Peyer's patch (tissue), 4 donors: ENCODE measurements at regions not wholly inside any gene's neighbourhood (a gene's known extent, or its start where the extent isn't known, plus 50 kb on each side); places are given as distances from the start of the nearest gene placed in this dataset.
"Not testable (repeated sequence)": the region's sequence is repeated elsewhere in the genome, so short reads cannot be mapped to it uniquely, and the experiment has no call there.

Source experiments
- DNase-seq, 3 donors: peaks; one replicate each; pipeline ENCODE4 v3.0.0-alpha.2; 2017 to 2019
- H3K27ac ChIP-seq, 4 donors: fragments of 200-600 bp; sonication (generic); one replicate each; pipeline ENCODE4 v1.5.1; 2016 to 2019
- H3K27me3 ChIP-seq, 2 donors: fragments of 200-600 bp; sonication (generic); one replicate each; pipeline ENCODE4 v1.5.1; 2019
- H3K36me3 ChIP-seq, 3 donors: fragments of 200-600 bp; sonication (generic); one replicate each; pipeline ENCODE4 v1.5.1; 2016 to 2019
- H3K4me1 ChIP-seq, 4 donors: fragments of 200-600 bp; sonication (generic); one replicate each; pipeline ENCODE4 v1.5.1; 2016 to 2019
- H3K4me3 ChIP-seq, 4 donors: fragments of 200-600 bp; sonication (generic); 1 replicate in 3 of 4; 2 replicates in 1 of 4; pipeline ENCODE4 v1.5.1; 2016 to 2019; ENCODE audit warnings: mild to moderate bottlenecking in 1 of 4
- H3K9me3 ChIP-seq, 4 donors: fragments of 200-600 bp; sonication (generic); one replicate each; pipeline ENCODE4 v1.5.1; 2016 to 2019; ENCODE audit warnings: mild to moderate bottlenecking in 1 of 4
- POLR2A ChIP-seq, 2 donors: fragments of 450-650 bp; IDR thresholded peaks; one replicate each; pipeline ENCODE4 v1.5.1; 2017; ENCODE audit warnings: antibody characterized with exemption in 2 of 2, mild to moderate bottlenecking in 2 of 2, moderate library complexity in 2 of 2
- TF ChIP-seq, protein P1 (sequence below), 6 experiments: fragments of 450-650 bp in 4 of 6; fragments of 200-600 bp in 2 of 6; sonication (generic) in 1 of 6; IDR thresholded peaks; one replicate each; pipeline ENCODE4 v1.5.1; 2017 to 2019; ENCODE audit warnings: antibody characterized with exemption in 6 of 6, mild to moderate bottlenecking in 3 of 6, moderate library complexity in 1 of 6

DNA sequence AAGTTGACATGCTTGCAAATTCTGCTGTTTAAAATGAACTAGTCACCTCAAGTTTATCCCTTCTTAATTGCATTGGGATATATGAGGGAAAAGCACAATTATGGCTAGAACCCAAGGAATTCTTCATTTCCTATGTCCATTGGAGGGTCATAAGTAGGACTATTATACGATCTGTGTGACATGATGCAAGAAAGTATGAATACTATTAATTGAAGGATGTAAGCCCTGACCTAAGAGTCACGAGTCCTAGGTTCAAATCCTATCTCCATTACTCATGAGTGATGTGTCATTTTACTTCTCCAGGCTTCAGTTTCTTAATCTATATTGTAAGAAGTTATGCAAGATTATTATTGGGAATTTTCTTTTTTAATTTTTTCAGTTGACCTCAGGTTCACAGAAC lies 542.9 kb upstream of the GRIA3 start:
- TF ChIP-seq, protein P1, sequence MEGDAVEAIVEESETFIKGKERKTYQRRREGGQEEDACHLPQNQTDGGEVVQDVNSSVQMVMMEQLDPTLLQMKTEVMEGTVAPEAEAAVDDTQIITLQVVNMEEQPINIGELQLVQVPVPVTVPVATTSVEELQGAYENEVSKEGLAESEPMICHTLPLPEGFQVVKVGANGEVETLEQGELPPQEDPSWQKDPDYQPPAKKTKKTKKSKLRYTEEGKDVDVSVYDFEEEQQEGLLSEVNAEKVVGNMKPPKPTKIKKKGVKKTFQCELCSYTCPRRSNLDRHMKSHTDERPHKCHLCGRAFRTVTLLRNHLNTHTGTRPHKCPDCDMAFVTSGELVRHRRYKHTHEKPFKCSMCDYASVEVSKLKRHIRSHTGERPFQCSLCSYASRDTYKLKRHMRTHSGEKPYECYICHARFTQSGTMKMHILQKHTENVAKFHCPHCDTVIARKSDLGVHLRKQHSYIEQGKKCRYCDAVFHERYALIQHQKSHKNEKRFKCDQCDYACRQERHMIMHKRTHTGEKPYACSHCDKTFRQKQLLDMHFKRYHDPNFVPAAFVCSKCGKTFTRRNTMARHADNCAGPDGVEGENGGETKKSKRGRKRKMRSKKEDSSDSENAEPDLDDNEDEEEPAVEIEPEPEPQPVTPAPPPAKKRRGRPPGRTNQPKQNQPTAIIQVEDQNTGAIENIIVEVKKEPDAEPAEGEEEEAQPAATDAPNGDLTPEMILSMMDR (IDR thresholded peaks at IDR 0.05): no peak
- no peak for TF ChIP-seq POLR2A (IDR thresholded peaks at IDR 0.05)
- Histone ChIP-seq H3K36me3 (no peaks in the 10 kb centered on the region), H3K9me3 (no peaks in the 10 kb centered on the region), H3K27me3 (no peaks in the 10 kb centered on the region), H3K4me1 (no peaks in the 10 kb centered on the region), H3K4me3 (no peak overlapping the region), H3K27ac (no peak overlapping the region)
- no peak for DNase-seq

DNA sequence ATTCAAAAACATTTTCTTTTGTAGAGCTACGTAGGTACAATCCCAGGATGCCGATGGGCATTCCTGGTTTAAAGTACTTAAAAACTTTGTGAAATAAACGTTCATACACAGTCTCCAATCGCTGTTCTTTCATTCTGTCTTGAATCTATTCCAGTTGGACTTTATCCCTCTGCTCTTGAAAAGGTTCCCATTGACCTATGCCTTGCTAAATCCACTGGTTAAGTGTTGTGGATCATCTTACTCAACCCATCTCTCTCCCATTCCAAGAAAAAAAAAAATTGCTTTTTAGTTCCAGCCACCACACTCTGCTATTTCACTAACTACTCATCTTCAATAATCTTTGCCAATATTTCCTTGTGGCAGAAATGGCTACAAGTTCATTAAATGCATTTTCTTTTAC lies 542.3 kb upstream of the GRIA3 start:
- Histone ChIP-seq H3K27me3 (no peaks in the 10 kb centered on the region), H3K4me1 (no peaks in the 10 kb centered on the region), H3K36me3 (no peaks in the 10 kb centered on the region), H3K27ac (no peak overlapping the region), H3K4me3 (no peak overlapping the region), H3K9me3 (no peaks in the 10 kb centered on the region)
- DNase-seq: no peak
- TF ChIP-seq POLR2A (IDR thresholded peaks at IDR 0.05): no peak
- TF ChIP-seq, protein P1 (IDR thresholded peaks at IDR 0.05): no peak

DNA sequence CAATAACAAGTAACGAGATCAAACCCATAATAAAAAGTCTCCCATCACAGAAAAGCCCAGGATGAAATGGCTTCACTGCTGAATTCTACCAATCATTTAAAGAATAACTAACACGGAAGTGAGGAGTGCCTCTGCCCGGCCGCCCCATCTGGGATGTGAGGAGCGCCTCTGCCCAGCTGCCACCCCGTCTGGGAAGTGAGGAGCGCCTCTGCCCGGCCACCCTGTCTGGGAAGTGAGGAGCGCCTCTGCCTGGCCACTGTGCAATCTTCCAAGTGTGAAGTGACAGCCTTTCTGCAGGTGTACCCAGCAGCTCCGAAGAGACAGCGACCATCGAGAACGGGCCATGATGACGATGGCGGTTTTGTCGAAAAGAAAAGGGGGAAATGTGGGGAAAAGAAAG lies 528.8 kb upstream of the GRIA3 start:
- not testable (repeated sequence) for H3K27ac ChIP-seq, H3K36me3 ChIP-seq, H3K4me1 ChIP-seq, H3K4me3 ChIP-seq, H3K27me3 ChIP-seq, H3K9me3 ChIP-seq, DNase-seq

DNA sequence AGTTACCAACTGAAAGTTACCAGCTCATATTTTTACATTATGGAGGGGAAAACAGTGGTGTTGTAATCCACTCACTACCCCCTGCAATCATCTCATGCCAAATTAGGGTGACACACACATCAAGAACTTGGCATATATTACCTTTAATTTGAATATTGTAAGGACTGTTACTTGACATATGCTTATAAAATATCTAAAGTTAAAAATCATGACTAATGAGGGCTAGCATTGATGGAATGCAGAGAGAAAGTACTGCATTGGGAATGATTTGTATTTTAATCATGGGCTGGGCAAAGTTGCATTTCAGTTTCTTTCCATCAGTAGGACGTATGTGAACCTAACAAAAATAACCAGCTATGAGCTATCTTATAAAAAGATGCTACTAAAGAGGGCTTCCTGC lies 517.5 kb upstream of the GRIA3 start:
- H3K27me3 ChIP-seq: no peaks in the 10 kb centered on the region
- H3K36me3 ChIP-seq: no peaks in the 10 kb centered on the region
- DNase-seq: no peak
- H3K27ac ChIP-seq: no peak overlapping the region
- H3K4me3 ChIP-seq: no peak overlapping the region
- no peaks in the 10 kb centered on the region for H3K4me1 ChIP-seq
- H3K9me3 ChIP-seq: no peaks in the 10 kb centered on the region
- no peak for TF ChIP-seq POLR2A (IDR thresholded peaks at IDR 0.05)
- TF ChIP-seq, protein P1 (IDR thresholded peaks at IDR 0.05): no peak

DNA sequence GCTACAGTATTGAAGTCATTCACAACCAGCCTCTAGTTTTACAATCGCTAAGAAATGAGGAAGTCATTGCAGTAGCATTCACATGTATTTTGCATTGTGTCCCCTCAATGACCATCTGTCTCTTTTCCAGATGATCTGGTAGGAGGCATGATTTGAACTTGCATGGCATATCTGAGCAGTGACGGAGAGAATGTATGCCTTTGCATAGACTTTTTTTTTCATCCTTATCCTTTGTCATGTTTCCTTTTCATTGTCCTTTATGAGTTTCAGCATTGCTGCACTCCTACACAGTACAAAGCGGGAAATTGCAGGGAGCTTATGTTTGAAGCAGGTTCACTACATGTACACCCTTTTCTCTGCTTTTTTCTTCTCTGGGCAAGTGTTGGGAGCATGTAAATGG lies 516.4 kb upstream of the GRIA3 start:
- Histone ChIP-seq H3K4me3 (no peak overlapping the region), H3K27ac (no peak overlapping the region), H3K36me3 (no peaks in the 10 kb centered on the region), H3K9me3 (no peaks in the 10 kb centered on the region), H3K4me1 (no peaks in the 10 kb centered on the region), H3K27me3 (no peaks in the 10 kb centered on the region)
- TF ChIP-seq, protein P1 (IDR thresholded peaks at IDR 0.05): no peak
- no peak for TF ChIP-seq POLR2A (IDR thresholded peaks at IDR 0.05)
- no peak for DNase-seq

DNA sequence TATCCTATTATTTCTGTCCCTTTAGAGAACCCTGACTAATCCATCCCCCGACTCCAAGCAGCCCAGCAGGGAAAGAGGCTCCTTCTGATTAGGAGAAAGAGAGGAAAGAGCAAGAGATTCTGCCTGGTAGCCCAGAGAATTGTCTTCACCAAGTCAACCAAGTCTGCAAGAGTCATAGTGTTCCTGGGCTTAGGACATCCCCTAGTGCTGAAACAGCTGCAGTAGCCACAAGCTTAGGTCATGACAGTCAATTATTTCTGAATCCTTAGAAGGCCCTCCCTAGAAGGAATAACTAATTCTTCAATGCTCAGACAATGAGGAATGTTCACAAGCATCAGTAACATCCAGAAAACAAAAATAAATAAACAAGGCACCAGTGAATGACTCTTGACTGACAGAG lies 480.3 kb upstream of the GRIA3 start:
- H3K27ac ChIP-seq: no peak overlapping the region
- DNase-seq: no peak
- TF ChIP-seq, protein P1 (IDR thresholded peaks at IDR 0.05): no peak
- TF ChIP-seq POLR2A (IDR thresholded peaks at IDR 0.05): no peak
- no peak overlapping the region for H3K4me3 ChIP-seq
- H3K36me3 ChIP-seq: no peaks in the 10 kb centered on the region
- no peaks in the 10 kb centered on the region for H3K4me1 ChIP-seq
- no peaks in the 10 kb centered on the region for H3K27me3 ChIP-seq
- H3K9me3 ChIP-seq: no peaks in the 10 kb centered on the region
